ENCODE measurements at regions not wholly inside any gene's neighbourhood (a gene's known extent, or its start where the extent isn't known, plus 50 kb on each side); places are given as distances from the start of the nearest gene placed in this dataset.

GRCh38 chr2:117684919-117685318 is 129.6 kb upstream of the DDX18 start:
- no peak overlapping the region for H3K27ac ChIP-seq
- no peak for TF ChIP-seq CTCF (IDR thresholded peaks at IDR 0.05)
- H3K36me3 ChIP-seq = no peaks in the 10 kb centered on the region
- DNase-seq (ENCODE audit: low spot score) (no peak), ATAC-seq (ENCODE audit: insufficient number of reproducible peaks, low FRiP score, low read depth) (no peak)
- H3K27me3 ChIP-seq (replicated peaks; ENCODE audit: insufficient read depth) = no peaks in the 10 kb centered on the region
- no peaks in the 10 kb centered on the region for H3K4me1 ChIP-seq (ENCODE audit: control insufficient read depth in 1 of 2, low read depth in 2 of 2)
- H3K9me3 ChIP-seq = no peaks in the 10 kb centered on the region
- H3K4me3 ChIP-seq = no peak overlapping the region

- DNase-seq (ENCODE audit: low spot score) = no peak
- no peaks in the 10 kb centered on the region for H3K36me3 ChIP-seq
- no peak overlapping the region for H3K4me3 ChIP-seq
- H3K4me1 ChIP-seq (ENCODE audit: control insufficient read depth in 1 of 2, low read depth in 2 of 2) = no peaks in the 10 kb centered on the region
- ATAC-seq (ENCODE audit: insufficient number of reproducible peaks, low FRiP score, low read depth) = no peak
- no peak overlapping the region for H3K27ac ChIP-seq
- no peaks in the 10 kb centered on the region for H3K27me3 ChIP-seq (replicated peaks; ENCODE audit: insufficient read depth)
- no peaks in the 10 kb centered on the region for H3K9me3 ChIP-seq
- no peak for TF ChIP-seq CTCF (IDR thresholded peaks at IDR 0.05)
Observed at GRCh38 chr2:117686699-117687098, 127.8 kb upstream of the DDX18 start.

GRCh38 chr2:117691595-117691994 is 122.9 kb upstream of the DDX18 start:
- Histone ChIP-seq H3K4me3 (no peak overlapping the region), H3K36me3 (no peaks in the 10 kb centered on the region), H3K27ac (no peak overlapping the region), H3K4me1 (ENCODE audit: control insufficient read depth in 1 of 2, low read depth in 2 of 2) (no peaks in the 10 kb centered on the region), H3K9me3 (no peaks in the 10 kb centered on the region), H3K27me3 (replicated peaks; ENCODE audit: insufficient read depth) (no peaks in the 10 kb centered on the region)
- TF ChIP-seq CTCF (IDR thresholded peaks at IDR 0.05) = no peak
- DNase-seq (ENCODE audit: low spot score) (no peak), ATAC-seq (ENCODE audit: insufficient number of reproducible peaks, low FRiP score, low read depth) (no peak)

GRCh38 chr2:117692001-117692763 is 122.3 kb upstream of the DDX18 start:
- ATAC-seq (ENCODE audit: insufficient number of reproducible peaks, low FRiP score, low read depth) = no peak
- H3K27ac ChIP-seq = no peak overlapping the region
- H3K9me3 ChIP-seq = no peaks in the 10 kb centered on the region
- H3K4me1 ChIP-seq (ENCODE audit: control insufficient read depth in 1 of 2, low read depth in 2 of 2) = no peaks in the 10 kb centered on the region
- H3K4me3 ChIP-seq = no peak overlapping the region
- TF ChIP-seq CTCF (IDR thresholded peaks at IDR 0.05) = no peak
- no peaks in the 10 kb centered on the region for H3K36me3 ChIP-seq
- no peak for DNase-seq (ENCODE audit: low spot score)
- no peaks in the 10 kb centered on the region for H3K27me3 ChIP-seq (replicated peaks; ENCODE audit: insufficient read depth)

- Histone ChIP-seq H3K4me1 (ENCODE audit: control insufficient read depth in 1 of 2, low read depth in 2 of 2) (no peaks in the 10 kb centered on the region), H3K4me3 (no peak overlapping the region), H3K36me3 (no peaks in the 10 kb centered on the region), H3K27me3 (replicated peaks; ENCODE audit: insufficient read depth) (no peaks in the 10 kb centered on the region), H3K9me3 (no peaks in the 10 kb centered on the region), H3K27ac (no peak overlapping the region)
- ATAC-seq (ENCODE audit: insufficient number of reproducible peaks, low FRiP score, low read depth) (no peak), DNase-seq (ENCODE audit: low spot score) (no peak)
- TF ChIP-seq CTCF (IDR thresholded peaks at IDR 0.05) = no peak
Observed at GRCh38 chr2:117693154-117693553, 121.3 kb upstream of the DDX18 start.
